Effector memory CD4-positive, alpha-beta T cell (primary cell): ENCODE measurements at regions not wholly inside any gene's neighbourhood (a gene's known extent, or its start where the extent isn't known, plus 50 kb on each side); places are given as distances from the start of the nearest gene placed in this dataset.

ENCODE experiments used
- DNase-seq, 3 donors: peaks; one replicate each; pipeline ENCODE4 v3.0.0-alpha.2; 2020
- H3K27ac ChIP-seq: 2 replicates; pipeline ENCODE4 v1.7.0; 2013; ENCODE audit warnings: mild to moderate bottlenecking, low read length, moderate library complexity; ENCODE audit not compliant: insufficient read depth, poor library complexity, severe bottlenecking
- H3K27me3 ChIP-seq: replicated peaks from 2 replicates; pipeline ENCODE4 v1.7.0; 2013; ENCODE audit warnings: mild to moderate bottlenecking, low read length; ENCODE audit not compliant: insufficient read depth, control insufficient read depth, poor library complexity, severe bottlenecking
- H3K36me3 ChIP-seq: 2 replicates; pipeline ENCODE4 v1.7.0; 2013; ENCODE audit warnings: mild to moderate bottlenecking, low read length, moderate library complexity; ENCODE audit not compliant: control insufficient read depth, insufficient read depth
- H3K4me1 ChIP-seq: 2 replicates; pipeline ENCODE4 v1.7.0; 2013; ENCODE audit warnings: low read length, mild to moderate bottlenecking; ENCODE audit not compliant: control insufficient read depth, insufficient read depth, poor library complexity, severe bottlenecking
- H3K4me3 ChIP-seq: 2 replicates; pipeline ENCODE4 v1.7.0; 2013; ENCODE audit warnings: low read length, low read depth, mild to moderate bottlenecking; ENCODE audit not compliant: insufficient read depth, poor library complexity, severe bottlenecking
- H3K9me3 ChIP-seq: 2 replicates; pipeline ENCODE4 v1.7.0; 2013; ENCODE audit warnings: mild to moderate bottlenecking, low read length, moderate library complexity; ENCODE audit not compliant: control insufficient read depth

- H3K9me3 ChIP-seq: no peaks in the 10 kb centered on the region
- H3K36me3 ChIP-seq: no peaks in the 10 kb centered on the region
- no peaks in the 10 kb centered on the region for H3K4me1 ChIP-seq
- no peak overlapping the region for H3K27ac ChIP-seq
- no peak overlapping the region for H3K4me3 ChIP-seq
- no peaks in the 10 kb centered on the region for H3K27me3 ChIP-seq
- DNase-seq: no peak
Measured at GRCh38 chr11:116179401-116179800, 593.4 kb downstream of the BUD13 start.

DNA sequence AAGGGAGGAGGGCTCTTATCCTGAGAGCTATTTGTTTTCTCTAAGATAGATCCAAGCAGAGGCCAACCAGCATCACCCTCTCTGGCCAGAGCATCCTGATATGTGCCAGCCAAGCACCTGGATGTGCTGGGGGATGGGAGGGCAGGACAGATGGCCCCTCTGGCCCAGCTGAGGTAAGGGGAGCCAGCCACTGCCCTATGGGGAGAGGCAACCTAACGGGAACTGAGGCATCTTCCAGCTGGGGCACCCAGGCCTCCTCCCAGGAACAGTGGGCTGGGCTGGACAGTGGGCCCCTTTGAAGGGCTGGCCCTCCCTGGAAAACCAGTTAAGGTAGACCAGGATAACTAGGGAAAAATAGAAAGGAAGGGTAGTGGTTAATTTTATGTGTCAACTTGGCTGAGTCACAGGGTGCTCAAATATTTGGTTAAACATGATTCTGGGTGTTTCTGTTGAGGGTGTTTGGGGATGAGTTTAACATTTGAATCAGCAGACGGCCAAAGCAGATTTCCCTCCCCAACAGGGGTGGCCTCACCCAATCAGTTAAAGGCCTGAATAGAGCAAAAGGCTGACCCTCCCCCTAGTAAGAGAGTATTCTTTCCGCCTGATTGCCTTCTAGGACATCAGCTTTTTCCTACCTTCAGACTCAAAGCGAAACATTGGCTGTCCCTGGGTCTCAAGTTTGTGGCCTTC is 595.1 kb downstream of the BUD13 start:
- no peaks in the 10 kb centered on the region for H3K27me3 ChIP-seq
- H3K4me3 ChIP-seq: no peak overlapping the region
- H3K27ac ChIP-seq: no peak overlapping the region
- H3K36me3 ChIP-seq: no peaks in the 10 kb centered on the region
- no peaks in the 10 kb centered on the region for H3K4me1 ChIP-seq
- no peak for DNase-seq
- H3K9me3 ChIP-seq: no peaks in the 10 kb centered on the region

DNA sequence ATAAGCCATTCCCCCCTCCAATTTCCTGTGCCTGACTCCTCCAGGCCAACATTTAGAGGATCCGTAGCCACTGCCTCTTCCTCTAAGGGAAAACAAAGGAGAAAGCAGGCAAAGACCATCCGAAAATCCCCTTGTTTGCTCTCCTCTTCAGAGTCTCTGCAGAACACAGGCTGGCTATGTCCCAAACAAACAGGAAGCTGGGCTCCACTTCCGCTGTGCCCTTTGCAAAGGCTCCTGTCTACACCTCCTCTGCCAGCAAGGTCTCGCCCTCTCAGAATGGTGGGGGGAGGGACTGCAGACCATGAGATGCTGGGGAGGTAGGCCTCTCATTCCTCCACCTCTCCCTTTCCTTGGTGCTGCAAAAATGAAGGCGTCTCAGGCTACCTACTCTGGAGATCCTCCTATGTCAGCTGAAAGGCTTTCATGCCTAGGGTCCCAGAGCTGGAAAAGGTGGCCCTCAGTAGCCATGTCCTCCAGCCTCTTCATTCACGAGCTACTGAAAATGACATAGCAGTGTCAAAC is 596.2 kb downstream of the BUD13 start:
- Histone ChIP-seq H3K9me3 (no peaks in the 10 kb centered on the region), H3K36me3 (no peaks in the 10 kb centered on the region)
- DNase-seq: no peak

DNA sequence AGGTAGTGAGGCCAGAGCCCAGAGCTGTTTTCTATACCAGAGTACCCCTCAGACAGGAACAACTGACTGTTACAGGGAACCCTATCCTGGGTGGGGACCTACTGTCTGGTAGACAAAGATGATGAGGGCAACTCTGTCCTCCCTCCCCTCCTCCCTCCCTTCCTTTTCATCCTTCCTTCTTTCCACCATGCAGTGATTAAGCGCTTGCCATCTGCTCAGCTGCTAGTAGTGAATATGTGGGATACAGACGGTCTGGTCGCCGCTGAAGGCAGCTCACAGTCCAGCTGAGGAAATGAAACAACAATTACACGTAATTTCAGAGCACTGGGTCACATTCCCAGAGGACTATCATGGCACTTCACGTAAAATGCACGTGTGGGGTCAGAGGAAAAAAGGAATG is 597.1 kb downstream of the BUD13 start:
- Histone ChIP-seq H3K4me3 (no peak overlapping the region), H3K36me3 (no peaks in the 10 kb centered on the region), H3K4me1 (no peaks in the 10 kb centered on the region), H3K27me3 (no peaks in the 10 kb centered on the region), H3K27ac (no peak overlapping the region), H3K9me3 (no peaks in the 10 kb centered on the region)
- DNase-seq: no peak

More for the DNA sequence above, 596.2 kb downstream of the BUD13 start:
- H3K27me3 ChIP-seq: no peaks in the 10 kb centered on the region
- no peak overlapping the region for H3K27ac ChIP-seq
- H3K4me1 ChIP-seq: no peaks in the 10 kb centered on the region
- H3K4me3 ChIP-seq: no peak overlapping the region

GRCh38 chr11:116173941-116174911 is 598.6 kb downstream of the BUD13 start:
- DNase-seq: no peak

DNA sequence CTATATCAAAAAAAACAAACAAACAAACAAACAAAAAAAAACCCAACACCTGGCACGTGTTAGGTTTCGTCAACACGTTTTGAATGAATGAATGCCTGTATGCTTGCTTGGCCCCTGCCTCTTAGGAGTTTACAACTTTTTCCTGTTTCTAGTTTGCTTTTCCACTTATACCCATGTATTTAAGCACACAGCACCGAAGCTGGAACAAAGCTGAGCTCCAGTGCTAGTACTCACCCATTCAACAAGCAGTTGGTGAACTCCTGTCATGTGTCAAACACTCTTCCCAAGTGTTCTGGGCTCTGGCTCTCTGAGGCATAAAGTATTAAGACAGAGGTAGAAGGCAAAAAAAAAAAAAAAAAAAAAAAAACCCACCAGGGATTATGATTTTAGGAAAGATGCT is 599.3 kb downstream of the BUD13 start:
- no peaks in the 10 kb centered on the region for H3K27me3 ChIP-seq
- no peaks in the 10 kb centered on the region for H3K9me3 ChIP-seq
- H3K4me3 ChIP-seq: no peak overlapping the region
- no peak for DNase-seq
- no peak overlapping the region for H3K27ac ChIP-seq
- H3K36me3 ChIP-seq: no peaks in the 10 kb centered on the region
- H3K4me1 ChIP-seq: no peaks in the 10 kb centered on the region

More at GRCh38 chr11:116173941-116174911, 598.6 kb downstream of the BUD13 start:
- no peaks in the 10 kb centered on the region for H3K27me3 ChIP-seq
- H3K4me1 ChIP-seq: no peaks in the 10 kb centered on the region
- no peak overlapping the region for H3K27ac ChIP-seq
- no peaks in the 10 kb centered on the region for H3K36me3 ChIP-seq
- no peak overlapping the region for H3K4me3 ChIP-seq
- no peaks in the 10 kb centered on the region for H3K9me3 ChIP-seq

DNA sequence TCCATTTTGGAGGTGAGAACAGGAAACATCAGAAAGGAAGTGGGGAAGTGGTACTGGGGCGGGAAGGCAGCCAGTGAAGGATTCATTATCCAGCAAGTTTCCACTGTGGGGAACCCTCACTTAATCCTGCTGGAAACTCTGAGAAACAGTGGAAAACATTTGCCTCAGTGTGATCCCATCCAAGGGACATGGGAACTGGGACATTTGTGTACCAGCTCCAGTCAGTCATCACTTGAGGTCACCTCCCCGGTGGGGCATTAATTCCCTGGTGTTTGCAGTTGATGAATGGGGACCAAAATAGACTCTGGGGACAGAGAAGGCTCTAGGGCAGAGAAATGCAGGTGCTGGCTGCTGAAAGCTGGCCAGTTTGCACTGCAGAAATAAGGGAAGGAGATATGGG is 599.9 kb downstream of the BUD13 start:
- Histone ChIP-seq H3K4me3 (no peak overlapping the region), H3K4me1 (no peaks in the 10 kb centered on the region), H3K27me3 (no peaks in the 10 kb centered on the region), H3K27ac (no peak overlapping the region), H3K9me3 (no peaks in the 10 kb centered on the region), H3K36me3 (no peaks in the 10 kb centered on the region)
- DNase-seq: no peak

- no peak for DNase-seq
- Histone ChIP-seq H3K36me3 (no peaks in the 10 kb centered on the region), H3K9me3 (no peaks in the 10 kb centered on the region), H3K4me1 (no peaks in the 10 kb centered on the region), H3K27ac (no peak overlapping the region), H3K27me3 (no peaks in the 10 kb centered on the region), H3K4me3 (no peak overlapping the region)
Measured at GRCh38 chr11:116172156-116172555, 600.6 kb downstream of the BUD13 start.

- H3K36me3 ChIP-seq: no peaks in the 10 kb centered on the region
Measured at GRCh38 chr11:116171271-116172140, 601.3 kb downstream of the BUD13 start.

More at GRCh38 chr11:116171271-116172140, 601.3 kb downstream of the BUD13 start:
- Histone ChIP-seq H3K9me3 (no peaks in the 10 kb centered on the region), H3K27ac (no peak overlapping the region), H3K4me1 (no peaks in the 10 kb centered on the region), H3K4me3 (no peak overlapping the region), H3K27me3 (no peaks in the 10 kb centered on the region)
- no peak for DNase-seq
